ENCODE measurements at regions not wholly inside any gene's neighbourhood (a gene's known extent, or its start where the extent isn't known, plus 50 kb on each side); places are given as distances from the start of the nearest gene placed in this dataset.

DNA sequence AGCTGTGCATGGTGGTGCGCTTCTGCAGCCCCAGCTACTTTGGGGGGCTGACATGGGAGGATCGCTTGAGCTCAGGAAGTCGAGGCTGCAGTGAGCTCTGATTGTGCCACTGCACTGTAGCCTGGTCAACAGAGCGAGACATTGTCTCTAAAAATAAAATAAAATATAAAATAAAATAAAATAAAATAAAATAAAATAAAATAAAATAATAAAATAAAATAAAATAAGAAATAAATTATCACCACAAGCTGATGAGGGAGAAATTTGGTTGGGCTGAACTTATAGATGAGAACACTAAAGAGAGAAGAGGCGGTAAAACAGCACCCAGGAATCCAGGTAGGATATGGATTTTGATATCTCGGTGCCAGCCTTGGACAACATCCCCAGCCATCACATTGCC is 933.7 kb downstream of the NLGN4X start:
- TF ChIP-seq, protein P1, sequence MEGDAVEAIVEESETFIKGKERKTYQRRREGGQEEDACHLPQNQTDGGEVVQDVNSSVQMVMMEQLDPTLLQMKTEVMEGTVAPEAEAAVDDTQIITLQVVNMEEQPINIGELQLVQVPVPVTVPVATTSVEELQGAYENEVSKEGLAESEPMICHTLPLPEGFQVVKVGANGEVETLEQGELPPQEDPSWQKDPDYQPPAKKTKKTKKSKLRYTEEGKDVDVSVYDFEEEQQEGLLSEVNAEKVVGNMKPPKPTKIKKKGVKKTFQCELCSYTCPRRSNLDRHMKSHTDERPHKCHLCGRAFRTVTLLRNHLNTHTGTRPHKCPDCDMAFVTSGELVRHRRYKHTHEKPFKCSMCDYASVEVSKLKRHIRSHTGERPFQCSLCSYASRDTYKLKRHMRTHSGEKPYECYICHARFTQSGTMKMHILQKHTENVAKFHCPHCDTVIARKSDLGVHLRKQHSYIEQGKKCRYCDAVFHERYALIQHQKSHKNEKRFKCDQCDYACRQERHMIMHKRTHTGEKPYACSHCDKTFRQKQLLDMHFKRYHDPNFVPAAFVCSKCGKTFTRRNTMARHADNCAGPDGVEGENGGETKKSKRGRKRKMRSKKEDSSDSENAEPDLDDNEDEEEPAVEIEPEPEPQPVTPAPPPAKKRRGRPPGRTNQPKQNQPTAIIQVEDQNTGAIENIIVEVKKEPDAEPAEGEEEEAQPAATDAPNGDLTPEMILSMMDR (conservative IDR thresholded peaks at IDR 0.05; ENCODE audit: low read length): no peak
- no peak for TF ChIP-seq EZH2phosphoT487 (IDR thresholded peaks at IDR 0.05; ENCODE audit: borderline replicate concordance)

Measured in Loucy (cell line).